Astrocyte (in vitro differentiated cells and primary cell): ENCODE measurements at regions not wholly inside any gene's neighbourhood (a gene's known extent, or its start where the extent isn't known, plus 50 kb on each side); places are given as distances from the start of the nearest gene placed in this dataset.

Experiments used
- CTCF ChIP-seq: IDR thresholded peaks from 2 replicates; pipeline ENCODE4 v1.5.1; 2011; ENCODE audit warnings: low read depth, mild to moderate bottlenecking, inconsistent platforms, low read length, moderate library complexity; ENCODE audit not compliant: insufficient read depth
- EZH2 ChIP-seq: IDR thresholded peaks from 2 replicates; pipeline ENCODE4 v1.6.1; 2012; ENCODE audit warnings: mild to moderate bottlenecking, low read length, inconsistent platforms; ENCODE audit not compliant: insufficient read depth

DNA sequence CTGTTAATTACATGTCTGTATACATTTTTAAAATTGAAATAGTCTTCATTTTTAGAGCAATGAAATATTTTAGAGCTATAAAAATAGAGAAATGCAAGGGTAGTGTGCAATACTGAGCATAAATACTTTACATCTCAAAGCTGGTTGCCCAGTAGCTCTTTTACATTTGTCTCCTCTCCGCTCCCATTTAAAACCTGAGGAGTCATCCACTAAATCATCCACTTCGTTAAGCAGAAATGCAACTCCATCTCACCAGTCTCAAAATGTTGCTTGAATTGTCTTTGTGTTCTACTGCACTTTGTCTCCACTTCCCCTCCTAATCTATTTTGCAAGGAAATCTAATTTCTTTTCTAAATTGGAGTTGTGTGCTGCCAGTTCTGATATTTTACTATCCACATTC is 563.6 kb downstream of the VGLL3 start:
- TF ChIP-seq EZH2 (no peak), CTCF (no peak)
